GM21825 (cell line): ENCODE measurements at regions not wholly inside any gene's neighbourhood (a gene's known extent, or its start where the extent isn't known, plus 50 kb on each side); places are given as distances from the start of the nearest gene placed in this dataset.

Source experiments
- ATAC-seq: cut with Tn5 transposase; IDR thresholded peaks from one replicate; pipeline ENCODE4 v1.9.1; 2021; ENCODE audit warnings: mild to moderate bottlenecking, moderate library complexity; ENCODE audit not compliant: unreplicated experiment

GRCh38 chr18:42604820-42605219, 510.7 kb downstream of the RIT2 start:
- ATAC-seq, result no peak

- no peak for ATAC-seq
Measured at GRCh38 chr18:42606886-42607495, 508.5 kb downstream of the RIT2 start.

- ATAC-seq, result no peak
Measured at GRCh38 chr18:42611134-42611533, 504.4 kb downstream of the RIT2 start.

- no peak for ATAC-seq
Measured at GRCh38 chr18:42614619-42615293, 500.7 kb downstream of the RIT2 start.

DNA sequence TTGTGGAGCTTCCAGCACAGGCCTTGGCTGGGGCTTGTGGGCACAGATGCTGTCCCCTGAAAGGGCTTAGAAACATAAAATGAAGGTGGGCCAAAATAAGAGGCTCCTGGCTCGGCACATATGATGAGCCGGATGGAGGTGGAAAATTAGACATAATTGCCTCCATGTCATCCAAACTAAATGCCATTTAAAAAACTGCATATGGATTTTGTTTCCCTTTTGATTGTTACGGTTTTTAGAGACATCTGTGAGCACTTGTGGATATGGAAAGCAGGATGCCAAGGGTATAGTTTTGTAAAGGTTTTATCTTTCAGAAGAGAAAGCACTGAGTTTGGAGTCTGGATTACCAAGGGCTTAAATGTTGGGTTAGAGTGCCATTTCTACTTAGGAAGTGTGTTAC, 498.3 kb downstream of the RIT2 start:
- no peak for ATAC-seq

- ATAC-seq, result no peak
Measured at GRCh38 chr18:42619771-42620170, 495.7 kb downstream of the RIT2 start.

- no peak for ATAC-seq
Measured at GRCh38 chr18:42620657-42621056, 494.8 kb downstream of the RIT2 start.

GRCh38 chr18:42623935-42624334, 491.6 kb downstream of the RIT2 start:
- no peak for ATAC-seq

- ATAC-seq, result no peak
Measured at GRCh38 chr18:42632801-42633200, 482.7 kb downstream of the RIT2 start.

DNA sequence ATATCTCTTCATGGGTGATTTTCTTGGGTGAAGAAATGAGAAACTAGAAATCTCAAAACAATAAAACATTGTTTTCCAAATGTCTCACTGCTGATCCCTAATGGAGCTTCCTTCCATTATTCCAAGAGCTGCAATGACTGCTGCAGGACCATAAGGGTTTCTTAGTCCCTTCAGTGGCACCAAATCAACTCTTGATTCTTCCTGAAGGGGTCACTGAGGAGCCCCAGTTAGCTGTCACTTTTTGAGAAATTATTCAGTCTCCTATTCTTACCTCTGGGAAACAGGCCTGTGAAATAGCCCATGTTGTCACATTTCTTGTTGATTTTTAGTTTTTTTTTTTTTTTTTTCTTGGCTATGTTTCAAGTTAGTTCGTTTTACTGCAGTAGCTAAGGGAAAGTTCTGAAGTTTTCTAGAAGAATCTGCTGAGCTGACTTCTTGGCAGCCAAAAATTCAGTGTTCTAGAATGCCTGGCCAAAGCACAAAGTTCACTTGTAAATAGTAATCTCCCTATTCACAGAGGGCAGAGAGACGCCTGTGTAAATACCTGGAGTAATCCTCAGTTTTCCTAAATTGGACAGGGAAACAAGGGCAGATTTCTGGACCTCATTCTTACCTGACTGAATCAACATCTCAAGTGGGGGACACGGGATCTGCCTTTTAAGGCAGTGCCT, 480.0 kb downstream of the RIT2 start:
- ATAC-seq, result no peak

- no peak for ATAC-seq
Measured at GRCh38 chr18:42636309-42636708, 479.2 kb downstream of the RIT2 start.

- no peak for ATAC-seq
Measured at GRCh38 chr18:42640160-42640559, 475.3 kb downstream of the RIT2 start.

DNA sequence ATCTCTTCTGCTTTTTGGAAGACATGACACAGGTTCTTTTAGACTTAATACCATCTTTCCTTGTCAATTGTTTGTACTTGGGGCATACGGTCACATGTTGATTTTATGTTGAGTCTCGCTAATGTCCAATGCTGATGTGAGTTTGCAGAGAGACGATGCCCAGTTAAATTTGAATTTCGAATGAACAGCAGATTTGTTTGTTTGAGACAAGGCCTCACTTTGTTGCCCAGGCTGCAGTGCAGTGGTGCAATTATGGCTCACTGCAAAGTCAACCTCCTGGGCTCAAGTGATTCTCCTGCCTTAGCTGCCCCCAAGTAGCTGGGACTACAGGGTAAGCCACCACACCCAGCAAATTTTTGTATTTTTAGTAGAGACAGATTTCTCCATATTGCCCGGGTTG, 473.5 kb downstream of the RIT2 start:
- no peak for ATAC-seq

DNA sequence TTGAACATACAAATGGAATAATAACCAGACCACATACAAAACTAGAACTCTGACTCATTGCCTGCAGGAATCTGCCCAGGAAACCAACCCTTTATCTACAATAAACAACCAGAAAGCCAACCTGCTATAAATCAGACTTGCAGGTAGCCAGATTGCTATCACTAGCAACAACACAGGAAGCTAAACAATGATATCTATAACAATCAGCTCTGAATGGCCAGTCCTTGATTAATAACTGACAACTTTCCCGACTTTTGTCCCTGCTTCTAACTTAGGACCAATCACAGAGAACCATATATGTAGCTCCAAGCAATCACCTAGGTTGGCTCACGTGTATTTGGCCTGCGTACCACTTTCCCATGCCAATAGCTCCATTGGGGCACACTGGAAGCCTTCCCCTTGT, 470.8 kb downstream of the RIT2 start:
- ATAC-seq, result no peak

DNA sequence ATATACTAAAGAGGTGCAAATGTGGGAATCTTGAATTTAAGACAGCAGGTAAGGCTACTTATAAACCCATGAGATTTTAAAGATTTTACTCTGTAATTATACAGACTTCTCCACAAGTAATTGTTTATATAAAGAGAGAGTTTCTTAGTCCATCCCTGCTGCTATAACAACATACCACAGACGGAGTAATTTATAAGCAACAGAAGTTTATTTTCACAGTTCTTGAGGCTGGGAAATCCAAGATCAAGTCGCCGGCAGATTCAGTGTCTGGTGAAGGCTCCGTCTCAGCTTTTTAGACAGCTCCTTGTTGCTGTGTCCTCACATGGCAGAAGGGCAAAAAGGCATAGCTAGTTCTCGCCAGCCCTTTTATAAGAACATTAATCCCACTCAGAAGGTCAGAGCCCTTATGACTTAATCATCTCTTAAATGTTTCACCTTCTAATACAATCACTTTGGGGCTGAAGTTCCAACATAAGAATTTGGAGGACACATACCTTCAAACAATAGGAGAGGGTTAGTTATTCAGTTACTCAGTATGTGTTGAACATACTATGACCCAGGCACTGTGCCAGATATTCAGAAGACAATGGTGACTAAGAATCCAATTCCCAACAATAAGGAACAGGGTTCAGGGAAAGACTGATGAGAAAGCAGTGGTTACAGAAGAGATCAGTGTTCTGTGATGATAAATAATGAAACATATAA, 466.0 kb downstream of the RIT2 start:
- no peak for ATAC-seq

GRCh38 chr18:42654556-42654955, 460.9 kb downstream of the RIT2 start:
- no peak for ATAC-seq

GRCh38 chr18:42657551-42657950, 457.9 kb downstream of the RIT2 start:
- no peak for ATAC-seq

DNA sequence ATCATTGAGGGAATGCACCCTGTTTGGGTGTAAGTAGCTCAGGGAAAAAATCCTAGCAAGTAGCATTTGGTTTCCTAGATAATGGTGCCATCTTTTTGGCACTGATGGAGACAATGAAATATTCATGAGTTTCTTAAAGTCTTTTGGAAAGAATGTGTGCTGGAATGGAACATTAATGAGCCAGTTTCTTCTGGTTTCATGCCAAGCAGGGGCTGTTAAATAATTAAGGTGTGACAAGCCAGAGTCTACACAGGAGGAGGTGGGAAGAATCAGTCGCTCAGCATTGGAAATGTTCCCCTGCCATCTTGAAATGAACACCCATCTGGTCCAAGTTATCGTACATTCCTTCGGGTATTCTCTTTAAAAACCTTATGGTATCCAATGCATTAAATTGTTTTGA, 457.3 kb downstream of the RIT2 start:
- no peak for ATAC-seq

GRCh38 chr18:42659187-42659586, 456.3 kb downstream of the RIT2 start:
- ATAC-seq, result no peak

GRCh38 chr18:42670860-42671259, 444.6 kb downstream of the RIT2 start:
- ATAC-seq, result no peak

- ATAC-seq, result no peak
Measured at GRCh38 chr18:42675810-42676209, 439.7 kb downstream of the RIT2 start.

- no peak for ATAC-seq
Measured at GRCh38 chr18:42683094-42683493, 432.4 kb downstream of the RIT2 start.
